ENCODE measurements at regions not wholly inside any gene's neighbourhood (a gene's known extent, or its start where the extent isn't known, plus 50 kb on each side); places are given as distances from the start of the nearest gene placed in this dataset.

DNA sequence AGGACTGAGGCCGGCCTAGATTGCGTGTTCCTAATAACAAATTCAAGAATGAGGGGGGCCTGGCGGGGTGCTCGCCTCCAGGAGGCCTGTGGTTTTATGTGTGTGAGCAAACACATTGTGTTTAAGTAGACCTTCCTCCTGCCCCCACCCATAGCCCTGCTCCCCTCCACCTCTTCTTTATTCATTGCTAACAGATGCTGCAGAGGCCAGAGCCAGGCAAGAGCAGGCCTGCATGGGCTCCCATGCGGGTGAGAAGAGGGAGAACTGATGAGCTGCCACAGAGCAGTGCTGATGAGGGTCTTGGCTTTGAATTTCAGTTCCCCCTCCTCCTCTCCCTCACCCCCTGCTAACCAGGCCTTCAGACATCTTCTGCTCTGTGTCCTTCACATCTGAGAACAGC lies 154.6 kb downstream of the OSR1 start:
- TF ChIP-seq, protein P1, sequence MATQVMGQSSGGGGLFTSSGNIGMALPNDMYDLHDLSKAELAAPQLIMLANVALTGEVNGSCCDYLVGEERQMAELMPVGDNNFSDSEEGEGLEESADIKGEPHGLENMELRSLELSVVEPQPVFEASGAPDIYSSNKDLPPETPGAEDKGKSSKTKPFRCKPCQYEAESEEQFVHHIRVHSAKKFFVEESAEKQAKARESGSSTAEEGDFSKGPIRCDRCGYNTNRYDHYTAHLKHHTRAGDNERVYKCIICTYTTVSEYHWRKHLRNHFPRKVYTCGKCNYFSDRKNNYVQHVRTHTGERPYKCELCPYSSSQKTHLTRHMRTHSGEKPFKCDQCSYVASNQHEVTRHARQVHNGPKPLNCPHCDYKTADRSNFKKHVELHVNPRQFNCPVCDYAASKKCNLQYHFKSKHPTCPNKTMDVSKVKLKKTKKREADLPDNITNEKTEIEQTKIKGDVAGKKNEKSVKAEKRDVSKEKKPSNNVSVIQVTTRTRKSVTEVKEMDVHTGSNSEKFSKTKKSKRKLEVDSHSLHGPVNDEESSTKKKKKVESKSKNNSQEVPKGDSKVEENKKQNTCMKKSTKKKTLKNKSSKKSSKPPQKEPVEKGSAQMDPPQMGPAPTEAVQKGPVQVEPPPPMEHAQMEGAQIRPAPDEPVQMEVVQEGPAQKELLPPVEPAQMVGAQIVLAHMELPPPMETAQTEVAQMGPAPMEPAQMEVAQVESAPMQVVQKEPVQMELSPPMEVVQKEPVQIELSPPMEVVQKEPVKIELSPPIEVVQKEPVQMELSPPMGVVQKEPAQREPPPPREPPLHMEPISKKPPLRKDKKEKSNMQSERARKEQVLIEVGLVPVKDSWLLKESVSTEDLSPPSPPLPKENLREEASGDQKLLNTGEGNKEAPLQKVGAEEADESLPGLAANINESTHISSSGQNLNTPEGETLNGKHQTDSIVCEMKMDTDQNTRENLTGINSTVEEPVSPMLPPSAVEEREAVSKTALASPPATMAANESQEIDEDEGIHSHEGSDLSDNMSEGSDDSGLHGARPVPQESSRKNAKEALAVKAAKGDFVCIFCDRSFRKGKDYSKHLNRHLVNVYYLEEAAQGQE (IDR thresholded peaks at IDR 0.05), result no peak
- TF ChIP-seq SP1 (IDR thresholded peaks at IDR 0.05) (no peak), JUND (IDR thresholded peaks at IDR 0.05) (no peak), GABPA (IDR thresholded peaks at IDR 0.05 in 1 of 2, conservative IDR thresholded peaks at IDR 0.05 in 1 of 2) (no peak), TAF1 (conservative IDR thresholded peaks at IDR 0.05) (no peak)
- TF ChIP-seq, protein P2, sequence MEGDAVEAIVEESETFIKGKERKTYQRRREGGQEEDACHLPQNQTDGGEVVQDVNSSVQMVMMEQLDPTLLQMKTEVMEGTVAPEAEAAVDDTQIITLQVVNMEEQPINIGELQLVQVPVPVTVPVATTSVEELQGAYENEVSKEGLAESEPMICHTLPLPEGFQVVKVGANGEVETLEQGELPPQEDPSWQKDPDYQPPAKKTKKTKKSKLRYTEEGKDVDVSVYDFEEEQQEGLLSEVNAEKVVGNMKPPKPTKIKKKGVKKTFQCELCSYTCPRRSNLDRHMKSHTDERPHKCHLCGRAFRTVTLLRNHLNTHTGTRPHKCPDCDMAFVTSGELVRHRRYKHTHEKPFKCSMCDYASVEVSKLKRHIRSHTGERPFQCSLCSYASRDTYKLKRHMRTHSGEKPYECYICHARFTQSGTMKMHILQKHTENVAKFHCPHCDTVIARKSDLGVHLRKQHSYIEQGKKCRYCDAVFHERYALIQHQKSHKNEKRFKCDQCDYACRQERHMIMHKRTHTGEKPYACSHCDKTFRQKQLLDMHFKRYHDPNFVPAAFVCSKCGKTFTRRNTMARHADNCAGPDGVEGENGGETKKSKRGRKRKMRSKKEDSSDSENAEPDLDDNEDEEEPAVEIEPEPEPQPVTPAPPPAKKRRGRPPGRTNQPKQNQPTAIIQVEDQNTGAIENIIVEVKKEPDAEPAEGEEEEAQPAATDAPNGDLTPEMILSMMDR (IDR thresholded peaks at IDR 0.05; ENCODE audit: low read depth, low read length, missing input control), result no peak
- TF ChIP-seq, protein P3, sequence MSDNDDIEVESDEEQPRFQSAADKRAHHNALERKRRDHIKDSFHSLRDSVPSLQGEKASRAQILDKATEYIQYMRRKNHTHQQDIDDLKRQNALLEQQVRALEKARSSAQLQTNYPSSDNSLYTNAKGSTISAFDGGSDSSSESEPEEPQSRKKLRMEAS (IDR thresholded peaks at IDR 0.05), result no peak

Measured in liver (tissue), 3 donors.